ENCODE measurements at regions not wholly inside any gene's neighbourhood (a gene's known extent, or its start where the extent isn't known, plus 50 kb on each side); places are given as distances from the start of the nearest gene placed in this dataset.

DNA sequence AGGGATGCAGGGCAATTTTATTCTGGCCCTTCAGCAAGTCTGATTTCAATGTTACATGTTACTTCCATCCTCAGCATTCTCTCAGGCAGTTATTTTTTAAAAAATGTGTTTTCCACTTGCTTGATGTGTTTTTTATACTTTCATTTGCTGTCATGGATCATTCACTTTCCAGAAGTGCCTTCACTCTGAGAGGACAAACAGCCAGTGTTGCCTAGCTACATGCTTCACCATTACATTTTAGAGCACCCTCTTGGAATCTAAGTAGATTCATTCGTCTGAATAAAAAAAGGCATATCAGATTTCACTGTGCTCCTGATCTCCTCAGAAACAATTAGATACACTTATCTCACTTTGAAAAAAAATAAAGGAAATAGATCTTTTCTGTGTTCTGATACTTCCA is 93.6 kb upstream of the POU1F1 start:
- TF ChIP-seq GFI1B (tag by site-specific recombination; IDR thresholded peaks at IDR 0.05) = no peak
- TF ChIP-seq, protein P1, sequence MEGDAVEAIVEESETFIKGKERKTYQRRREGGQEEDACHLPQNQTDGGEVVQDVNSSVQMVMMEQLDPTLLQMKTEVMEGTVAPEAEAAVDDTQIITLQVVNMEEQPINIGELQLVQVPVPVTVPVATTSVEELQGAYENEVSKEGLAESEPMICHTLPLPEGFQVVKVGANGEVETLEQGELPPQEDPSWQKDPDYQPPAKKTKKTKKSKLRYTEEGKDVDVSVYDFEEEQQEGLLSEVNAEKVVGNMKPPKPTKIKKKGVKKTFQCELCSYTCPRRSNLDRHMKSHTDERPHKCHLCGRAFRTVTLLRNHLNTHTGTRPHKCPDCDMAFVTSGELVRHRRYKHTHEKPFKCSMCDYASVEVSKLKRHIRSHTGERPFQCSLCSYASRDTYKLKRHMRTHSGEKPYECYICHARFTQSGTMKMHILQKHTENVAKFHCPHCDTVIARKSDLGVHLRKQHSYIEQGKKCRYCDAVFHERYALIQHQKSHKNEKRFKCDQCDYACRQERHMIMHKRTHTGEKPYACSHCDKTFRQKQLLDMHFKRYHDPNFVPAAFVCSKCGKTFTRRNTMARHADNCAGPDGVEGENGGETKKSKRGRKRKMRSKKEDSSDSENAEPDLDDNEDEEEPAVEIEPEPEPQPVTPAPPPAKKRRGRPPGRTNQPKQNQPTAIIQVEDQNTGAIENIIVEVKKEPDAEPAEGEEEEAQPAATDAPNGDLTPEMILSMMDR (tag by site-specific recombination; IDR thresholded peaks at IDR 0.05) = no peak

Measured in HEK293 (cell line).